Glomerular visceral epithelial cell (primary cell): ENCODE measurements at regions not wholly inside any gene's neighbourhood (a gene's known extent, or its start where the extent isn't known, plus 50 kb on each side); places are given as distances from the start of the nearest gene placed in this dataset.

Source experiments
- DNase-seq: peaks from one replicate; pipeline ENCODE4 v3.0.0-alpha.2; 2016; ENCODE audit errors: extremely low spot score

DNA sequence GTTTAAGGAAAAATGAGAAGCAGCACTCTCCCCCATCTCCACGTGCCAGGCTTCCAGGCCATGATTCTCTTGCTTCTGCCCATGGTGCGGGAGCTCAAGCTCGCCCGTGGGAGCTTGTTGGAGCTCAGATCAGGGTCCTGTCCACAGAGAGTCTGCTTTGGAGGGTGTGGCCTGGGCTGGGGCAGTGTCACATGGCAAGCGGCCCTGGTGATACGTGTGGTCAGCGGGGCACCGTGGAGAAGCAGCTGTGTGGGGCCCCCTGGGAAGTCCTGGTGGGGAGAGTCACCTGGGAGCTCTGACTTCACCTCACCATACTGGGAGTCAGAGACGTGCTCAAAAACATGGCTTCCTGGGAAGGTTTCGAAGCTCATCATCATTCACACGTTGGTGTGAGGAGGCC is 275.3 kb downstream of the GADD45G start:
- DNase-seq = no peak

DNA sequence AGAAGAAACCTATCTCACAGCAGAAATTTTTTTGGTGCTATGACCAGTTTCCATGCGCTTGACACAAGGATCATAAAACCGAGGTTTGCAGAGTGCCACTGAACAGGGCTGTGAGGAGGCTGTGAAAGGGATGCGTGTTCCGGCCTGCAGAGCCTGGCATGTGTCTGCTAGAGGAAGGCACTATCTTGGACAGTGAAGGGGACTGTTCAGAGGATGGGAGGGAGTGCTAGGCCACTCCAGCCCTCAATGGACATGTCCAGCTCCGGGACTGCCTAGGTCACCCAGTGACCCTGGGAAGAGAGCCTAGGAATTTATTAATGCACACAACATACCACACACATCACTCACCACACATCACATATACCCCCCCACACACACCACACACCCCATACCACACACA is 275.9 kb downstream of the GADD45G start:
- DNase-seq = no peak

GRCh38 chr9:89881431-89881830 is 276.6 kb downstream of the GADD45G start:
- DNase-seq = no peak

DNA sequence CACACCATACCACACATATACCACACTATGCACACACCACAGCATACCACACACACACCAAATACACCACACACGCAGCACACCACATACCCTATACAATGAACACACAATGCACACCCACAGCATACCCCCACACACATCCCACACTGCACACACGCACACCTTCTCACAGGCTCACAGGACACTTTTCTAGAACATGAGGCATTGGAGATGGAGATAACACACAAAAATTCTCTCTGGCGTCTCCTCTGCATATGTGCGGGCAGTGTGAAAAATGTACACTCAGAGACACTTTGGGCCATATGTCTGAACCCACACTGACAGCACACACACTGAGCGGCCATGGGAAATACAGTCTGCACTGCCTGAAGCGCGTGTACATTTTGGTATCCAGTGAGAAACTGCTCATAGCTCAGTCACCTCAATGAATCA is 278.1 kb downstream of the GADD45G start:
- DNase-seq = no peak

- DNase-seq = no peak
Measured at GRCh38 chr9:89883401-89884341, 278.9 kb downstream of the GADD45G start.

DNA sequence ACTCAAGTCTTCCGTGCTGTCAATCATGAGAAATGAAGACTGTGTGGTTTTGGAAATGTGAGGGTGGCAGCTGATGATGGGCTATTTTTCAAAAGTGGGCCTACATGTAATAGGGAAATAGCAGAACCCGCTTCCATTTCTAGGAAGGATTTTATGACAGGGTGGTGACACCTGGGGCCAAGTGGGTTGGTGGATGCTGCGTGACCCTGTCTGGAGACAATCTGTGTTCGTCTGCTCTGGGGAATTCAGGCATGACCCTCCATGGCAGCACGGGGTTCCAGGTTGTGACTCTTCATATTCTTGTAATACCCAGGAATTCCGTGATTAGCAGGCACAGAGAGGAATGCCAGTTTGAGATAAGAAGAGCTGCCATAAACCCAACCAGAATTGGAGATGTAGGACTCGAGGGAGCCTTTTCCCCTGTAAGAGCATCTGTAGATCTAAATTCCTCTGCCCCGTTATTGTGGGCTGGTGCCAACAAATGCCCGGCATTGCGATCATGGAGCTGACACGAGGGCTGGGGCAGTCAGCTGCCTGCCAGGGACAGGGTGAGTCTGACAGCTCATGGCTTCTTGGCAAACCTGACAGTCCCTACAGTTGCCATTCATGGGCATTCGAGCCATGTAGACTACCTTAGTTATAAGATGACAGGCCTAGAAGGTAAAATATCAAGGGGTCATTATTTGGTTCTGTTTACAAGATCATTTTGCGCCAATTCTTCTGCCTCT is 279.7 kb downstream of the GADD45G start:
- no peak for DNase-seq

GRCh38 chr9:89885156-89885555 is 280.3 kb downstream of the GADD45G start:
- no peak for DNase-seq

GRCh38 chr9:89886281-89886700 is 281.5 kb downstream of the GADD45G start:
- peak; percentile 45 for DNase-seq

- DNase-seq = no peak
Measured at GRCh38 chr9:89887286-89887685, 282.5 kb downstream of the GADD45G start.

DNA sequence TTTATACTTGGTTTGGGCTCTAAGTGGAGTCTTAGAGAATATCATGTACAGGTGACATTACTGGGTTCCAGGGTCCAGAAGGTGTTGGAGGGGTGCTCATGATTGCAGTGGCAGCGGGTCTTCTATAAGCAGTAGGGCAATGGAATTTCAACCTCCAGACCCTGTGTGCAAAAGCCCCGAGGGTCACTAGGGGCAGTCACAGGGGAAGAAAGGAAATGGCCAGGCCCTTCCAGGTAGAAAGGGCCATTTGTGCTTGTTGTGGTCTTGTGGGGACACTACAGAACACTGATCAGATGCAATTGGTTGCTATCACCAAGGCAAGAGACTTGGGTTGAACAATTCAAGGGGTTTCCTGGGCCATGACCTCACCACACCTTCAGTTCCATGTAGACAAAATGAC is 283.4 kb downstream of the GADD45G start:
- no peak for DNase-seq

DNA sequence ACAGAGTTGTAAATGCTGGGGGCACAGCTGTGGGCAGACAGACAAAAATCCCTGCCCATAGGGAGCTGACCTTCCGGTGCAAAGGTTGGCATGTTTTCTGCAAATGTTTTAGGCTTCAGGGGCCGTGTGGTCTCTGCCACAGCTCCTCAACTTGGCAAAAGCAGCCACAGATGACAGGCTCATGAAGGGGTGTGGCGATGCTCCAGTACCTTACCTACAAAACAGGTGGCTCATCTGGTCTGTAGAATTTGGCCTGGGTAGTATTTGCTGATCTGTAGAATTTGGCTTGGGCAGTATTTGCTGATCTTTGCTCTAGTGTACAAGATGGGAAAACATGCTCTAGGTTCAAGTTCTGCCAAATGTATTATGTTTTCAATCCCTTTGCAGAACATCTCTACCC is 283.9 kb downstream of the GADD45G start:
- no peak for DNase-seq

- no peak for DNase-seq
Measured at GRCh38 chr9:89889865-89890264, 285.1 kb downstream of the GADD45G start.

DNA sequence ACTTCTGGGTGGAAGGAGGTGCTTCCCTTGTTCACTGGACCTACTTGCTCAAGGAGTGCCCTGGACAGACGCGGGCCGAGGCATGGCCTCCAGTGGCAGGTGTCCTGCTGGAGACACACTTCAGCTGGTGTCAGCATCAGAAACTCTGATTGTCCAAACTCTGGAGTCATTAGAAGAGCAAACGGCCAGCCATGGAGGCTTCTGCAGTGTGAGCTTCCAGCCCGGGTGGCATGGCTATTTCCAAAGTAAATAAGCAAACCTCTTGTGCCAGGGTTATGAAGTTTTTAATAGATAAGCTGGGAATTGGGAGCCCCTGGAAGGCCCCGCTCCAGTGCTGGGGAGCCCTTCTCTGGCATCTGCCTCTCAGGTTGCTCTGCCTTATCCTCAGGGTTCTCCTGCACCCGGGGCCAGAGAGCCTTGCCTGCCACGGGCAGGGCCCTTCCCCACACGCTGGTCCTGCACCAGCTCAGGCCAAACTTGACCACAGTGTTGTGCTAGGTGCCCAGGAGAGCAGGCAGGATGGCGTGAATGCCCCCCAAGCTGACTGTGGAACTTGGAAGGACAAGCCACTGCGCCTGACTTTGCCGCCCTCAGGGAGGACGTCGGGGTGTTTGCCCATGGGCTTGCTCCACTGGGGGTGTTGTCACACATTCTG is 285.6 kb downstream of the GADD45G start:
- no peak for DNase-seq

DNA sequence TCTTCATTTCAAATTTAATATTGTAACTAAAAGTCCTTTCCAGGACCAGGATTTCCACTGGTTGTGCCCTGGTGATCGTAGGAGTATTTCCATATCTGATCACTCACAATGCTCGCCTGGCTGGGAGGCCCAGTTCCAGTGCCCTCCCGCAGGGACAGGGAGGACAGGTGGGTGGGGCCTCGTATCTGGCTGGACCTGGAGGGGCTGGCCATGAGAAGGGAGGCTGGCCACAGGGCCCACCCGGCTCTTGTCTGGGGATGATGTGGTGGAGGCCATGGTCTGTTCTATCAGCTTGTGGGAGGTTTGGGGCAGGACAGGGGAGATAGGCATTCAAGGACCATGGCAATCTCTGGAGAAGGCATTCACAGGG is 286.4 kb downstream of the GADD45G start:
- DNase-seq = no peak

DNA sequence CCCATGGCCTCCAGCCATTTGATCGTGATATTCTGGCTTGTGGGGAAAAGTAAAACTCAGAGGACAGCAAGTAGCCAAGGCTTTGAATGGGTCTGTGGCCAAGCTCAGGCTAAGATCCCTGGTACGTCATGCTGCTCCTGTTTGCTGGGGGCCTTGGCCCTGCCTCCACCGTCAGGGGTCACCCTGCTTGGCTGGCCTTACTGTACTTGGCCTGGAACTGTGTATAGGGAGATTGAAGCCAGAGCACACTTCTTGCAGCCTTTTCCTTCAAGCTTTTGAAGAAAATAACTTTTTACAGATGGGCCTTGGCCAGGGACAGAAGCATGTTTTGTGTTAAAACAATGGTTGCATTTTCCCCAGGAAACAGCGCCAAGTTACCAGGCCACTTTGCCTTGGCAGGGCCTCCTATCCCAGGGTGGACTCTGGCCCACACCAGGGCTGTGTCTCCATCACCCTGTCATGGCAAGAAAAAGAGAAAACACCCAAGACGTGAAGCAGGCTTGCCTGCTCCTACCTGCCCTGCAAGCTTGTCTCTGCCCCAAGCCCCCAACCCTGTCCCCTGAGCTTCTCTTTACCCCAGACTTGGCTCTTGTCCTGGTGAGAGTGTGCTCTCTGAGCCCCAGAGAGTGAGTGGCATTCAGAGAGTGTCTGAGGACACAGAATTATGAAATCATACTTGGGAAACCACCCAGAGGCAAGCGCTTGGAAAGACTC is 286.9 kb downstream of the GADD45G start:
- no peak for DNase-seq

- DNase-seq = no peak
Measured at GRCh38 chr9:89892920-89893319, 288.1 kb downstream of the GADD45G start.

DNA sequence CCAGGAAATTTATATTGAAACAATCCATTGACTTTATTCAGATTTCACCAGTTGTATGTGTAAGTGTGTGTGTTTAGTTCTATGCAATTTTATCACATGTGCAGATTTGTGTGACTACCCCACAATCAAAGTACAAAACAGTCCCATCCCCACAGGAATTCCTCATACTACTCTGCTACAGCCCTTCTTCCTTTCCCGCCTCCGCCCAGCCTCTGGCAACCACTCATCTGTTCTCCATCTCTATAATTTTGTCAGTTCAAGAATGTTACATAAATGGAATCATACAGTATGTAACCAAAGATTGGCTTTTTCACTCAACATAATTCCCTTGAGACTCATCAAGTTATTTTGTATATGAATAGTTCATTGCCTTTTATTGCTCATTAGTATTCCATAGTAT is 289.1 kb downstream of the GADD45G start:
- no peak for DNase-seq

DNA sequence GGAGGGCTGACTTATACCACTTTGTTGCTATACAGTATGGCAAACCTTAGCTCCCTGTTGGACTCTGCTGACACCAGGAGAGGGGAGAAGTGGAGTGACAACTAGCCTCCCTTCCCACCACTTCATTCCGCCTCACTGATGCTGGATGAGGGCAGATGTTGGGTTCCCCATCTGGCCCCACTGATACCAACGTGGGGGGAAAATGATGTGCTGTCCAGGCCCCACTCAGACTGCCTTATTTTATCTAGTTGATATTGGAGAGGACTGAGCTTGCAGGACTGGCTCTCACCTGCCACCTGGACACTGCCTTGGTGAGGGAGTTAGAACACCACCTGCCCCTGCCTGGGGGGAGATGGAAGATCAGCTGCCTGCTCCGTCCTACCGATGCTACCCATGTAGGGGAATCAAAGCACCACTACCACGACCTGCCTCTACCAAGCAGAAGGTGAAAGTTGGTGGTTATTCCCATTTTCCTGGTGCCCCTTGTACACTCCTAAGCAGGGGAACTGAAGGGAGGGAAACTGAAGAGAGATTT is 292.1 kb downstream of the GADD45G start:
- no peak for DNase-seq

DNA sequence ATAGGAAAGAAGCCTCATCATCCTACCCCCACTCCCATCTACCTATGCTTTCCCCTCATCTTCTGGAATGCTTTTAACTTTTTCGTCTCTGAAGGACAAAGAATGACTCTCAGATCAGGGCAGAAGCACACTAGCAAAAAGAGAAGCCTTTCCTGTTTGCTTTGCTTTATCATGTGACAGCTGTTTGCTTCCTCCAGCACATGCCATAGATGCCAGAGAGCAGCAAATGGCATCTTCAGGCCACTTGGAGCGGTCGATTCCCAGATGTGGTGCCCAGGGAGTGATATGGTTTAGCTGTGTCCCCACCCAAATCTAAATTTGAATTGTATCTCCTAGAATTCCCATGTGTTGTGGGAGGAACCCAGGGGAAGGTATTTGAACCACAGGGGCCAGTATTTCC is 294.8 kb downstream of the GADD45G start:
- DNase-seq = no peak

DNA sequence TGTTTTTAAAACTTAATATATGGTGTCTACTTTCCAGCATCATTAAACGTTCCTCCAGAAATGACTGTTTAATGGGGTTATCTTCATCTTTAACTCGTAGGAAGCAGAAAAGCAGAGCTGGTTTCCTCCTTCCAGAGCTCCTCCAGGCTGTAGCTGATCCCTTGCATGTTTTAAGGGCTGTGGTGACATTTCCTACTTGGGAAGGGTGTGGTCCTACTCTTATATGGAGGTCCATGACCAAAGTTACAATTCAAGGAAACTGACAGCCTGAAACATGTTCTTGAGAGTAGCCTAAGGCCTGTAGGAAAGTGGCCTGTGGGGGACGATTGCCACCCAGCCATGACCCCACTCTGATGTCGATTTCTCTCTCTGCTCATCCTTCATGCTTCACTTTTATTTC is 297.1 kb downstream of the GADD45G start:
- DNase-seq = no peak

DNA sequence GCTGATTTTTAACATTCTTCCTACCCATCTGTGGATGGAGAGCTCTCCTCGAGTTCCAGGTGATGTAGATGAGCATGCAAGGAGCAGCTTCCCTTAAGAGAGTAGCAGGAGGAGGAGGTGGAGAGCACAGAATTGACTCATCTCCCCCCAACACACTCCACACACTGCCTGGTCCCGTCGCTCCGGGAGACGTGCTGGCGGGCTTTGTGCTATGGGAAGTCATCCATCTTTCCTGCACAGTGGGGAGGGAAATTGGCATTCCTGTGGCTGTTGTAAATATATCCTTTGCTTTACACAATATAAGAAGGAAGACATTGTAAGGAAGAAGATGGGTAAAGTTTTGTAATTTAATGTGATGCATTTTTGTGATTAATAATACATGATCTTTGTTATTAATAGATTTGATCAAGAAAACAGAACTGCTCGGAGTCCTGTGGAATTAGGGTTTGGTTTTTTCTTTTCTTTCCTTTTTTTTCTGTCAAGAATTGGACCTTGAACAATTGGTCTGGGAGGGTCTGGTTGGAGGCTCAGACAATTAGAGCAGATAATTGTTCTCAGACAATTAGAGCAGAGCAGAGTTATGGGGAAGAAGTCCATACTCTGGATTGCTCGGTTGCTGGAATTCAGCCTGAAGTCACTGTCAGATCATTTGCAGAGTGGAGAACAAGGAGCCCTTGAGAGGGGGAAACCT is 297.8 kb downstream of the GADD45G start:
- no peak for DNase-seq
